Mesendoderm (in vitro differentiated cells): ENCODE measurements at regions not wholly inside any gene's neighbourhood (a gene's known extent, or its start where the extent isn't known, plus 50 kb on each side); places are given as distances from the start of the nearest gene placed in this dataset.
A peak's percentile ranks its signal among the peaks of the same experiment; 100 is the strongest.
"Not testable (repeated sequence)": the region's sequence is repeated elsewhere in the genome, so short reads cannot be mapped to it uniquely, and the experiment has no call there.

Experiments used
- DNase-seq: peaks from one replicate; pipeline ENCODE4 v3.0.0; 2013
- H2AK5ac ChIP-seq: 2 replicates; pipeline ENCODE4 v1.6.1; 2013; ENCODE audit warnings: low read length, inconsistent platforms
- H2BK120ac ChIP-seq: 2 replicates; pipeline ENCODE4 v1.6.1; 2013; ENCODE audit warnings: low read depth, mild to moderate bottlenecking, low read length, moderate library complexity, mixed read lengths
- H2BK15ac ChIP-seq: replicated peaks from 2 replicates; pipeline ENCODE4 v1.6.1; 2013; ENCODE audit warnings: low read depth, mild to moderate bottlenecking, moderate library complexity
- H2BK5ac ChIP-seq: 2 replicates; pipeline ENCODE4 v1.6.1; 2013; ENCODE audit warnings: low read length, inconsistent platforms
- H3K18ac ChIP-seq: 2 replicates; pipeline ENCODE4 v1.6.1; 2013; ENCODE audit warnings: mild to moderate bottlenecking, low read length, mixed read lengths
- H3K23ac ChIP-seq: one replicate; pipeline ENCODE4 v1.6.1; 2013; ENCODE audit warnings: low read length
- H3K27ac ChIP-seq: 2 replicates; pipeline ENCODE4 v1.5.1; 2013; ENCODE audit warnings: low read depth, mild to moderate bottlenecking, inconsistent platforms, low read length, moderate library complexity
- H3K27me3 ChIP-seq: 2 replicates; pipeline ENCODE4 v1.6.1; 2013; ENCODE audit warnings: low read length, control low read depth, mild to moderate bottlenecking, inconsistent platforms; ENCODE audit not compliant: insufficient read depth, poor library complexity
- H3K36me3 ChIP-seq: 2 replicates; pipeline ENCODE4 v1.6.1; 2013; ENCODE audit warnings: low read length, inconsistent platforms; ENCODE audit not compliant: control insufficient read depth, insufficient read depth
- H3K4ac ChIP-seq: one replicate; pipeline ENCODE4 v1.6.1; 2013; ENCODE audit warnings: low read depth, mild to moderate bottlenecking, low read length, moderate library complexity
- H3K4me1 ChIP-seq: 2 replicates; pipeline ENCODE4 v1.6.1; 2013; ENCODE audit warnings: low read depth, low read length, inconsistent platforms; ENCODE audit not compliant: control insufficient read depth
- H3K4me2 ChIP-seq: 2 replicates; pipeline ENCODE4 v1.6.1; 2013; ENCODE audit warnings: low read length
- H3K4me3 ChIP-seq: 2 replicates; pipeline ENCODE4 v1.5.1; 2013; ENCODE audit warnings: mild to moderate bottlenecking, low read length
- H3K56ac ChIP-seq: one replicate; pipeline ENCODE4 v1.6.1; 2013; ENCODE audit warnings: low read length
- H3K79me1 ChIP-seq: 2 replicates; pipeline ENCODE4 v1.6.1; 2013; ENCODE audit warnings: low read length, inconsistent platforms
- H3K79me2 ChIP-seq: 2 replicates; pipeline ENCODE4 v1.6.1; 2013; ENCODE audit warnings: mild to moderate bottlenecking, low read length; ENCODE audit not compliant: control insufficient read depth, insufficient read depth
- H3K9ac ChIP-seq: 2 replicates; pipeline ENCODE4 v1.6.1; 2013; ENCODE audit warnings: low read length, inconsistent platforms
- H4K5ac ChIP-seq: one replicate; pipeline ENCODE4 v1.6.1; 2013; ENCODE audit warnings: low read length
- H4K8ac ChIP-seq: one replicate; pipeline ENCODE4 v1.6.1; 2013; ENCODE audit warnings: low read depth, mild to moderate bottlenecking, control low read depth, low read length, moderate library complexity
- WGBS: extraction: QIAGEN DNeasy Blood & Tissue Kit; methylation state at CpG from one replicate; pipeline ENCODE4 v1.1.7; 2013; ENCODE audit warnings: low lambda C conversion rate, missing lambda C conversion rate; ENCODE audit not compliant: insufficient coverage; ENCODE audit errors: extremely low coverage; 5-methylcytosine and 5-hydroxymethylcytosine counted together

GRCh38 chrX:128000033-128000432, 52.2 kb downstream of the ACTRT1 start:
- H3K18ac ChIP-seq, H4K5ac ChIP-seq, H3K4ac ChIP-seq, H3K4me3 ChIP-seq, H2AK5ac ChIP-seq, H3K56ac ChIP-seq, H3K4me2 ChIP-seq, H2BK120ac ChIP-seq, H2BK15ac ChIP-seq, H3K79me1 ChIP-seq, H3K4me1 ChIP-seq, H3K36me3 ChIP-seq, H3K27ac ChIP-seq, H3K79me2 ChIP-seq, H3K9ac ChIP-seq, H2BK5ac ChIP-seq, H3K27me3 ChIP-seq, H4K8ac ChIP-seq, H3K23ac ChIP-seq, DNase-seq: not testable (repeated sequence)
- no CpG with 5 or more reads among the region's 6 CpGs for WGBS

GRCh38 chrX:127963696-127964095, 88.5 kb downstream of the ACTRT1 start:
- no peak overlapping the region for H3K23ac ChIP-seq
- no peak overlapping the region for H3K4me2 ChIP-seq
- no peak for DNase-seq
- no peaks in the 10 kb centered on the region for H3K79me2 ChIP-seq
- H3K27ac ChIP-seq = no peak overlapping the region
- no peak overlapping the region for H3K4me3 ChIP-seq
- H4K8ac ChIP-seq = no peak overlapping the region
- H3K4ac ChIP-seq = no peak overlapping the region
- no peak overlapping the region for H3K18ac ChIP-seq
- no peaks in the 10 kb centered on the region for H3K27me3 ChIP-seq
- no CpG with 5 or more reads among the region's 1 CpG for WGBS
- no peak overlapping the region for H4K5ac ChIP-seq
- H2BK5ac ChIP-seq = no peak overlapping the region
- no peaks in the 10 kb centered on the region for H3K79me1 ChIP-seq
- no peaks in the 10 kb centered on the region for H3K4me1 ChIP-seq
- H3K9ac ChIP-seq = no peak overlapping the region
- H3K36me3 ChIP-seq = no peaks in the 10 kb centered on the region
- no peak overlapping the region for H3K56ac ChIP-seq
- no peak overlapping the region for H2BK120ac ChIP-seq
- H2AK5ac ChIP-seq = no peak overlapping the region
- H2BK15ac ChIP-seq = no peak overlapping the region

GRCh38 chrX:127947450-127947849, 104.8 kb downstream of the ACTRT1 start:
- H3K4me3 ChIP-seq = no peak overlapping the region
- H4K5ac ChIP-seq = no peak overlapping the region
- H2AK5ac ChIP-seq = no peak overlapping the region
- no peak overlapping the region for H3K4ac ChIP-seq
- H2BK15ac ChIP-seq = no peak overlapping the region
- no CpG with 5 or more reads among the region's 2 CpGs for WGBS
- no peaks in the 10 kb centered on the region for H3K79me2 ChIP-seq
- H3K18ac ChIP-seq = no peak overlapping the region
- H3K36me3 ChIP-seq = no peaks in the 10 kb centered on the region
- no peak for DNase-seq
- no peak overlapping the region for H3K23ac ChIP-seq
- H3K4me1 ChIP-seq = no peaks in the 10 kb centered on the region
- no peak overlapping the region for H3K9ac ChIP-seq
- no peak overlapping the region for H2BK5ac ChIP-seq
- H3K27me3 ChIP-seq = no peaks in the 10 kb centered on the region
- peak overlapping the region; percentile 39 for H3K56ac ChIP-seq
- no peak overlapping the region for H4K8ac ChIP-seq
- H2BK120ac ChIP-seq = no peak overlapping the region
- no peak overlapping the region for H3K4me2 ChIP-seq
- no peaks in the 10 kb centered on the region for H3K79me1 ChIP-seq
- H3K27ac ChIP-seq = no peak overlapping the region

DNA sequence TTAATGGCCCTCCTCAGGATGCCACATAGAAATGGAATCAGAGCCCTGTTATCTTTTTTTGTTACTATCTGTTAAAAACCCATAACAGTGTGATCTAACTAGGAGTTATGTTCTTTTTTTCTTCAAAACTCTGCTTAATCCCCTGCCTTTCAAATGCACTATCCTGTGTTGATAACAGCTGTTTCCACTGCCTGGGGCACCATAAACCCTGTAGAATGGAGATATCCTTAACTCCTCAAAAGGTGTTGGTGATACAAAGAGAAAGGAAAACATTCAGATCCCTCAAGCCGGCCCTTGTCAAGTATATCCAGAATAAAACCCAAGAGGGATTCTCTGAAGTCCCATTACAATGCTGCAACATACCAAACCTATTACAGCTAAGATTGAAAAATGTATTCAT, 108.6 kb downstream of the ACTRT1 start:
- H3K4ac ChIP-seq = no peak overlapping the region
- H3K18ac ChIP-seq = no peak overlapping the region
- no peak overlapping the region for H2BK120ac ChIP-seq
- no peak overlapping the region for H3K56ac ChIP-seq
- no peak overlapping the region for H3K4me2 ChIP-seq
- no peak overlapping the region for H3K9ac ChIP-seq
- H4K5ac ChIP-seq = no peak overlapping the region
- H3K36me3 ChIP-seq = no peaks in the 10 kb centered on the region
- no peaks in the 10 kb centered on the region for H3K79me1 ChIP-seq
- no peak overlapping the region for H2BK15ac ChIP-seq
- no peak overlapping the region for H2AK5ac ChIP-seq
- H3K23ac ChIP-seq = no peak overlapping the region
- H4K8ac ChIP-seq = no peak overlapping the region
- no peak overlapping the region for H3K27ac ChIP-seq
- no peaks in the 10 kb centered on the region for H3K4me1 ChIP-seq
- peak; percentile 88 for DNase-seq
- no CpG with 5 or more reads among the region's 1 CpG for WGBS
- H3K4me3 ChIP-seq = no peak overlapping the region
- no peaks in the 10 kb centered on the region for H3K79me2 ChIP-seq
- no peaks in the 10 kb centered on the region for H3K27me3 ChIP-seq
- H2BK5ac ChIP-seq = no peak overlapping the region

GRCh38 chrX:127908384-127908783, 143.8 kb downstream of the ACTRT1 start:
- Histone ChIP-seq H3K27me3 (no peaks in the 10 kb centered on the region), H2AK5ac (no peak overlapping the region), H3K18ac (no peak overlapping the region), H4K5ac (no peak overlapping the region), H3K4me3 (no peak overlapping the region), H2BK5ac (no peak overlapping the region), H3K23ac (no peak overlapping the region), H3K9ac (no peak overlapping the region), H3K4me1 (no peaks in the 10 kb centered on the region), H3K79me1 (no peaks in the 10 kb centered on the region), H2BK15ac (no peak overlapping the region), H3K79me2 (no peaks in the 10 kb centered on the region), H3K56ac (no peak overlapping the region), H2BK120ac (no peak overlapping the region), H4K8ac (no peak overlapping the region), H3K4me2 (no peak overlapping the region), H3K4ac (no peak overlapping the region), H3K27ac (no peak overlapping the region), H3K36me3 (no peaks in the 10 kb centered on the region)
- no CpG with 5 or more reads among the region's 6 CpGs for WGBS
- no peak for DNase-seq

DNA sequence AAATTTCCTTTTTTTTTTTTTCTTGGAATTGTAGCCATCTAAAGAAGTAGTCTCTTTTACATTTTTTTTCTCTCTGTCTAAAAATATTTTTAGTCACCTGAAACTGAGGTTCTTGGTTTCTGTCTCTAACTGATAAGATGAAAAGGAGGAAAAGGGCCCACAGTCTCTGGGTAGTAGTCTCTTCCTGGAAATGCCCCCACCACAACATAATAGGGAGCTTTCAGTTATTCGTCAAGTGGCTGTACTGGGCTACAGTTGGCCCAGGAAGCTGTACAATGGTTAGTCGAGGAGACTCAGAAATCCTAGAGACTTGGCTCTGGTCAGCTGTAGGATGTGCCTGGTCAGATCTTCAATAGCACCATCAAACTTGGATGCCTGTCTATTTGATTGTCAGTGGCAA, 163.4 kb downstream of the ACTRT1 start:
- Histone ChIP-seq H3K18ac (no peak overlapping the region), H3K23ac (no peak overlapping the region), H3K9ac (no peak overlapping the region), H2AK5ac (no peak overlapping the region), H3K27me3 (no peaks in the 10 kb centered on the region), H3K4me1 (no peaks in the 10 kb centered on the region), H3K27ac (no peak overlapping the region), H2BK15ac (no peak overlapping the region), H4K5ac (no peak overlapping the region), H2BK5ac (no peak overlapping the region), H3K4ac (no peak overlapping the region), H3K79me1 (no peaks in the 10 kb centered on the region), H3K36me3 (no peaks in the 10 kb centered on the region), H3K4me2 (no peak overlapping the region), H3K79me2 (no peaks in the 10 kb centered on the region), H3K56ac (no peak overlapping the region), H4K8ac (no peak overlapping the region), H2BK120ac (no peak overlapping the region), H3K4me3 (no peak overlapping the region)
- WGBS = no CpG with 5 or more reads among the region's 2 CpGs
- no peak for DNase-seq
